ENCODE measurements at regions not wholly inside any gene's neighbourhood (a gene's known extent, or its start where the extent isn't known, plus 50 kb on each side); places are given as distances from the start of the nearest gene placed in this dataset.

DNA sequence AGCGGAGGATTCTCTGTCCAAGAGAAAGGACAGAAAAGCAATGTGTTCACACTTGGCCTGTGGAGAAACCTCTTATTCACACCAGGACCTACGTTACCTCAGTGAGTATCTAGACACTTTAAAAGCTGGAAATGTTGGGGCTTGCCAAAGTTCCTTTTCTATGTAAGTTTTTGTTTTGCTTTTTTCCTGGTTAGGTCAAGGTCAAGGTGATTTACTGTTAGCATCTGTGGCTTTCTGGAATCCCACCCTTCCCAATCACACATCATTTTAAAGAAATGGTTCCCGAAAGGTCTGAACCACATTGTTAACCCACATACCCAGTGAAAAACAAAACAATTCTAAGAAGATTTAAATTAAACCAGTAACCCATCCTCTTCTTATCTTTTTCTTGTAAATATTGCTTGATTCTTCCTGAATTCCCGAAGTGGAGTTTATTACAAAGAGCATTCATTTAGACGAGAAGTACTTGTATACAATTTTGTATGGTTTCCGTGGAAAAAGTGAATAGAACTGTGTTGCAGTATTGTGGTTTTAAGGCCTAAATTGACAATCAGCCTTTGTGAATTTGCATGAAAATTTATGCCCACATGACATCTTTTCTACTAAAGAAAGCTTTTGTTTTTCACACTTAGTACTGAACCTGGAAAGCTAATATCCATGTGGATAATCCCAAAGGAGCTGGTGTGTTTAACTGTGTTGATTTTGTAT lies 827.0 kb upstream of the IGFBP3 start:
- DNase-seq = no peak

GRCh38 chr7:46746695-46747687 lies 825.9 kb upstream of the IGFBP3 start:
- DNase-seq = no peak

- DNase-seq = no peak
Measured at GRCh38 chr7:46745707-46746090, 824.6 kb upstream of the IGFBP3 start.

DNA sequence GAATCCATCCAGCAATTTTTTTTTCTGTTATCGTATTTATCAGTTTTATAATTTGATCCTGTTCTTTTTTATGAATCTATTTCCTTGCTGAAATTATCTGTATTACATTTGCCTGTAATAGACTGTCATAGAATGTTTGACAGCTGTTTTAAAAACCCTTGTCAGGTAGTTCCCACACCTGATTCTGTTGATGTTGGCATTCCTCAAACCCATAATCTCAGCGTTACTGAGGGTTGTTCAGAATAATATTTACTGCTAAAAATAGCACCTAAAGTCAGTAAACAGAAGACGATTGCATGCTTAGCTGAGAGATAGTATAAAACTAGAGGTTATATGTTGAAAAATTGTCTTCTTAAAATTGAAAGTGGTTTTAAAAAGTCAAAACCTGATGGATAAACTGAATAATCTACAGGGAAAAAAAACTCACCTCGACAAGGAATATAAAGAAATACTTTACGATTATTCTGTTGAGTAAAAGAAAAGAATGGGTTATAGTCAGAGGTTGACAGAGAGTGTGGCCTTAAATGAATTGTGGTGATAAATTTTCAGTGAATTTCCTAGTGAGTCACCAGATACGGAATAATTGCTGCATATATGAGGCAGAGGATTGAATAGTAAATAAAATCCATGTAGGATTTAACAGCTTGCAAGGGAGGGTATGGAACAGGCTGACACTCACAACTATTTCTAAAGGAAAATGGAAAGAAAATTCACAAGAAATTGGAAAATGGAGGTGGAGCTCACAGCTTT lies 824.1 kb upstream of the IGFBP3 start:
- no peak for DNase-seq

DNA sequence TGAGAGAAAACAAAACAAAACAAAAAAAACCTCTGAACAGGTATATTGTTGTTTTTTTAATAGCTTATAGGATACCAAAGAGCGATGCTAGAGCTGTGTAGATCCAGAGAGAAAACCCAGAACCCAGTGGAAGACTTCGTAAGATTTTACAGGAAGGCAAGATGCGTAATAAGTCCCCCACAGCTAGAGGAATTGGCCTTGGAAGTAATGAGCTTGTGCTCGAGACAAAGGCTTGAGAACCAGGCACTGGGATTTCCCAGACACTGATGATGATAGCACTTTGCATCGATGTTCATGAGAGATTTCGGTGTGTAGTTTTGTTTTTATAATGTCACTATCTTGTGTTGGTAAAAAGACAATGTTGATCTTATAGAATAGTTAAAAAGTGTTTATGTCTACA lies 821.5 kb upstream of the IGFBP3 start:
- no peak for DNase-seq

DNA sequence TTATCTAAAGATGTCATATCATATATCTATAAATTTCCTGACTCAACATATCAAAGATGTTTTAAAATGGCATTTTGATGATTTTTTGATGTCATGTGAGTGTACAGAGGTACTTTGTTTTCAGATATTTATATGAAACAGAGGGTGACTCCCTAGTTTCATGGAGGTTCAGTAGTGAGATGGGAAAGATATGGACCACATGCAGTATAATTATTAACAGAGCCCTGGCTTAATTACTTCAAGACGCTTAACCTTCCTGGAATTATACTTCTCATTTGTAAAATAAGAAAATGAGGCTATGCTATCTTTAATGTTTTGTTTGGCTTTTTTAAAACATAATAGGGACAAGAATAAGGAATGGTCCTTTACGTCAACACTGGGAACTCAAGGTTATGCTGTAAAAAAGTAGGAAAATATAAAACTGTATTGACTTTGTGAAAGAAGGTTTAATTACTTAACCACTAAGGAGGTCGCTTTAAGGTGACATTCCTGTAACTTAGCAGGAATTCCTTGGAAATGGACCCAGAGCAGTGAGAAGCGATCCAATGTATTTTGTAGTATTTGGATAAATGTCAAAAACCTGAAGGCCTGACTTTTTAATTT lies 821.0 kb upstream of the IGFBP3 start:
- no peak for DNase-seq

- no peak for DNase-seq
Measured at GRCh38 chr7:46741181-46741580, 820.1 kb upstream of the IGFBP3 start.

- no peak for DNase-seq
Measured at GRCh38 chr7:46739518-46740234, 818.6 kb upstream of the IGFBP3 start.

DNA sequence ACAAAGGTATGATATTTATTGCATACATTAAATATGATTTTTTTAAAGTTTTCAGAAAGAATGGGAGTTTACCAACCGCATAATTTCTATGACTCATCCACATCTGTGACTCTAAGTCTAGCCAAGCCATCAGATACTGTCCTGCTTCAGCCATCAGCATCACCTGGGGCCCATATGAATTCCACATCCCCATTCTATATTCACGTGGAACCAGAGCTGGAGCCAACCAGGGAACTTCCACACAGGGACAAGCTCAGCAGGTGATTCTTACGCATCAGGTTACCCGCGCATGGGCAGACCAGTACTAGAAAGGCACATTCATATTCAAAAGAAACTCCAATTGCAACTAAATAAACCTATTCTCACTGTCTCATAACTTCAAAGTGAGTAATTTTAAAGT lies 817.7 kb upstream of the IGFBP3 start:
- no peak for DNase-seq

GRCh38 chr7:46738165-46738564 lies 817.1 kb upstream of the IGFBP3 start:
- DNase-seq = no peak

DNA sequence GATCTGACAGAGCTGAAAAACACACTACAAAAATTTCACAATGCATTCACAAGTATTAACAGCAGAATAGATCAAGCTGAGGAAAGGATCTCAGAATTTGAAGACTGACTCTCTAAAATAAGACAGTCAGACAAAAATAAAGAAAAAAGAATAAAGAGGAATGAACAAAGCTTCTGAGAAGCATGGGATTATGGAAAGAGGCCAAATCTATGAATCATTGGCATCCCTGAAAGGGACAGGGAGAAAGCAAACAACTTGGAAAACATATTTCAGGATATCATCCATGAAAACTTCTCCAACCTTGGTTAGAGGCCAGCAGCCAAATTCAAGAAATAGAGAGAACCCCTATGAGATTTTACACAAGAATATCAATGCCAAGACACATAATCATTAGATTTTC lies 804.8 kb upstream of the IGFBP3 start:
- DNase-seq = no peak

DNA sequence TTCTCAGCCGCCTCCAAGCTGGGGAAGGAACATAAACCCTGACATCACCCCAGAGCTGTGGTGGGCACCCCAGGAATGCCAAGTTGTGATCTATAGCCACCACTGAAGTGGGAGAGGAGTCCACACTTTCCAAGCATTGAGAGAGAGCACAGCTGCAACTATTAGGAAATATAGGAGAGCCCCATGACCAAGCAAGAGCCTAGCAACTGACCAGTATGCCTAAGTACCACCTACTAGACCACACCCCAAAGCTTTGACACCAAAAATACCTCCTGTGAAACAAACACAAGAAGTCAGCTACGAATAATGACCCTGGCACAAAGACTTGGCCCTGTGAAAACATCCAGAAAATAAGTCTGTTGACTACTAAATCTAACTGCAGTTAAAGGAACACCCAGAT lies 804.1 kb upstream of the IGFBP3 start:
- DNase-seq = no peak

- no peak for DNase-seq
Measured at GRCh38 chr7:46723742-46724141, 802.7 kb upstream of the IGFBP3 start.

DNA sequence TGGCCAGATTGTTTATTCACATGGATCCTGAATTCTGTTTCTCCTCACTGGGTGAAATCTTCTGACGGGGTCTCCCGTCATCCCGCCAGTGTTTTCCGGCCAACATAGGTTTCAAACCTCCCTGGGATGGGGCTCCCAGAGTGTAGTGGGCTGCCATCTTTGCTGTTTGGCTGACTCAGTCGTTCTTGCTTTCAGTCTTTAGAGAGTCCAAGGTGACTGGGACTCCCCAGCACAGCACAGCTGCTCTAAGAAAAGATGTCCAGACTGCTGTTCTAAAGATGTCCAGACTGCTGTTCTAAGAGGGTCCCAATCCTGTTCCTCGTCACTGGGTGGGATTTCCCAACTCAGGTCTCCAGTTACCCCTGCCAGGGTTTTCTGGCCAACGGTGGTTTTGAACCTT lies 801.9 kb upstream of the IGFBP3 start:
- no peak for DNase-seq

- no peak for DNase-seq
Measured at GRCh38 chr7:46720761-46721160, 799.7 kb upstream of the IGFBP3 start.

DNA sequence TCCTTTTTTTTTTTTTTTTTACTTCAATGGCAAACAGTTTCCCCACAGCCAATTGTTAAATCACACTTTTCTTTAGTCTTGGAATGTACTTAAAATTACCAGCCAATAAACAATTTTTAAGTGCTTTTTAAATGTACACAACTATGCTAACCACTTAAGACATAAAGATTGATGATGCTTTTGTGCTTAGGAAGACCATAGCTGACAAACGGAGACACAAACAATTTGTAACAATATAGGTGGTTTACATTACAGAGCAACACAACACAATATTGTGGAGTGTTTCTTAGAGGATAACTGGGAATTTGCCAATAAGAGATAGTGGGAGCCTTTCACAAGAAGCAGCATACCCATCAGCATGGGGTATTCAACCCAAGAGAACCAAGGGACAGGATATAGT lies 798.5 kb upstream of the IGFBP3 start:
- no peak for DNase-seq

DNA sequence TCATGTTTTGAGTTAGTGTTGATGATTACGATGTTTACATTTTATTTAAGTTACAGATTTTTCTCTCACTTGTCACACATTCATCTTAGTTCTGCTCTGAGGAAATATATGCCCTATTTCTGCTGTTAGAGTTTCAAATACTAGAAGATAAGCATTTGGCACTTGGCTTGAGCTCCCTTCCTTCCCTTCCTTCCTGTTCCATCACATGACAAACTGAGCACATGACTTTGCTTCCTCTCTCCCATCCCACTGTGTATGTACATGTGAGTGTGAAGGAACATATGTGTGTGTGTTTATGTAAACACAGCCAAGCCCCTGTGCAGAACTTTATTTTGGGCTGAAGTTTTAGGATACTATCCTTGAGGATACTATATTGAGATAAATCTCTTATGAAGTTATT lies 795.9 kb upstream of the IGFBP3 start:
- DNase-seq = no peak

- DNase-seq = no peak
Measured at GRCh38 chr7:46715579-46715978, 794.5 kb upstream of the IGFBP3 start.

- no peak for DNase-seq
Measured at GRCh38 chr7:46714904-46715303, 793.8 kb upstream of the IGFBP3 start.

DNA sequence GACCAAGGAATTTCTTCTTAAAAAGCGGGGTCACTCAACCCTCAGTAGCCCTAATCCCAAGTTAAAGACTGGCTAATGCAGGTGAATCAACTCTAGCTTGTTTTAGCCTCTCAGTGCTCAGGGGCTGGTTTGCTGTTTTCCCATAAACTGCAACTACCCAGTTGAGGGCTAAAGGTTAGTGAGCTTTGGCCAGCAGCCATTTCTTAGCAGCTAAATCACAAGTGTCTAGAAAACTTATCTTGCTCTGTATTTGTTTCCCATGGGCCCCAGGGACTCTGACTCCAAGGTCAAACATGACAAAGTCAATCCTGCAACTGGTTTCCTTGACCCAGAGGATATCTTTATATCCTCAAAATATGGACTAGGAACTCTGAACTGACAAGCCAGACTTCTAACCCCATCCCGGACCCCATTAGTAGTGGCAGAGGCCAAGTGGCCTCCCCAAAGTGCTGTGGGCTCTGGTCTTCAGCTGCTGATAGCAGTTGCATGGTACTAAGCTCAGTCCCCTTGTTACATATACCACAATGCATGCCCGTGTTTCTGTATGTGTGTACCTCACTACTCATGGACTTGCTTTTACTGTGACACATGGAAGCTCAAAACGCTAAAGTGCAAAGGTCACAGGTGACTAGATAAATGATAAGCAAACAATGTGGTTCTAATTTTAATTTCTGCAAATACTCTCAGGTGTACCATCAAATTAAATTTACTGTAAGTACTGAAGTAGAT lies 793.0 kb upstream of the IGFBP3 start:
- no peak for DNase-seq

GRCh38 chr7:46710927-46711326 lies 789.9 kb upstream of the IGFBP3 start:
- no peak for DNase-seq

GRCh38 chr7:46707973-46708372 lies 786.9 kb upstream of the IGFBP3 start:
- no peak for DNase-seq

All from GF-D8 (cell line).